ENCODE measurements at regions not wholly inside any gene's neighbourhood (a gene's known extent, or its start where the extent isn't known, plus 50 kb on each side); places are given as distances from the start of the nearest gene placed in this dataset.

DNA sequence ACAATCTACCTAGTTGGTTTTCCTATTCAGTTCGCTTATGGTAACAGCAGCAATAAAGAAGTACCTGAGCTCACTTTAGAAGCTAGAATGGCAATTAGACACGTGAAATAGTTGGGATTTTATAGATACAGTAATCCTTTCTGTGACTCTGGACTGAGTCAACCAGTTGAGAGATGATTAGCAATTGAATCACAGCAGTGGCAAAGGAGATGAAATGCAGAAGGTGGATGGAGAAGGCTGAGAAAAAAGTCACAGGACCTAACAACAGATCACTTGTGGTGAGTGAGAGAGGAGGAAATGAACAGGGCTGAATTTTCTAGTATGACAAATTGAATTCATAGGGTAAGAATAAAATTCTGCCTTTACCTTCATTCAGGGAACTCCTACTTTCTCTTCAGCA, 197.1 kb upstream of the MAGEB18 start (continued):
- TF ChIP-seq, protein P1, sequence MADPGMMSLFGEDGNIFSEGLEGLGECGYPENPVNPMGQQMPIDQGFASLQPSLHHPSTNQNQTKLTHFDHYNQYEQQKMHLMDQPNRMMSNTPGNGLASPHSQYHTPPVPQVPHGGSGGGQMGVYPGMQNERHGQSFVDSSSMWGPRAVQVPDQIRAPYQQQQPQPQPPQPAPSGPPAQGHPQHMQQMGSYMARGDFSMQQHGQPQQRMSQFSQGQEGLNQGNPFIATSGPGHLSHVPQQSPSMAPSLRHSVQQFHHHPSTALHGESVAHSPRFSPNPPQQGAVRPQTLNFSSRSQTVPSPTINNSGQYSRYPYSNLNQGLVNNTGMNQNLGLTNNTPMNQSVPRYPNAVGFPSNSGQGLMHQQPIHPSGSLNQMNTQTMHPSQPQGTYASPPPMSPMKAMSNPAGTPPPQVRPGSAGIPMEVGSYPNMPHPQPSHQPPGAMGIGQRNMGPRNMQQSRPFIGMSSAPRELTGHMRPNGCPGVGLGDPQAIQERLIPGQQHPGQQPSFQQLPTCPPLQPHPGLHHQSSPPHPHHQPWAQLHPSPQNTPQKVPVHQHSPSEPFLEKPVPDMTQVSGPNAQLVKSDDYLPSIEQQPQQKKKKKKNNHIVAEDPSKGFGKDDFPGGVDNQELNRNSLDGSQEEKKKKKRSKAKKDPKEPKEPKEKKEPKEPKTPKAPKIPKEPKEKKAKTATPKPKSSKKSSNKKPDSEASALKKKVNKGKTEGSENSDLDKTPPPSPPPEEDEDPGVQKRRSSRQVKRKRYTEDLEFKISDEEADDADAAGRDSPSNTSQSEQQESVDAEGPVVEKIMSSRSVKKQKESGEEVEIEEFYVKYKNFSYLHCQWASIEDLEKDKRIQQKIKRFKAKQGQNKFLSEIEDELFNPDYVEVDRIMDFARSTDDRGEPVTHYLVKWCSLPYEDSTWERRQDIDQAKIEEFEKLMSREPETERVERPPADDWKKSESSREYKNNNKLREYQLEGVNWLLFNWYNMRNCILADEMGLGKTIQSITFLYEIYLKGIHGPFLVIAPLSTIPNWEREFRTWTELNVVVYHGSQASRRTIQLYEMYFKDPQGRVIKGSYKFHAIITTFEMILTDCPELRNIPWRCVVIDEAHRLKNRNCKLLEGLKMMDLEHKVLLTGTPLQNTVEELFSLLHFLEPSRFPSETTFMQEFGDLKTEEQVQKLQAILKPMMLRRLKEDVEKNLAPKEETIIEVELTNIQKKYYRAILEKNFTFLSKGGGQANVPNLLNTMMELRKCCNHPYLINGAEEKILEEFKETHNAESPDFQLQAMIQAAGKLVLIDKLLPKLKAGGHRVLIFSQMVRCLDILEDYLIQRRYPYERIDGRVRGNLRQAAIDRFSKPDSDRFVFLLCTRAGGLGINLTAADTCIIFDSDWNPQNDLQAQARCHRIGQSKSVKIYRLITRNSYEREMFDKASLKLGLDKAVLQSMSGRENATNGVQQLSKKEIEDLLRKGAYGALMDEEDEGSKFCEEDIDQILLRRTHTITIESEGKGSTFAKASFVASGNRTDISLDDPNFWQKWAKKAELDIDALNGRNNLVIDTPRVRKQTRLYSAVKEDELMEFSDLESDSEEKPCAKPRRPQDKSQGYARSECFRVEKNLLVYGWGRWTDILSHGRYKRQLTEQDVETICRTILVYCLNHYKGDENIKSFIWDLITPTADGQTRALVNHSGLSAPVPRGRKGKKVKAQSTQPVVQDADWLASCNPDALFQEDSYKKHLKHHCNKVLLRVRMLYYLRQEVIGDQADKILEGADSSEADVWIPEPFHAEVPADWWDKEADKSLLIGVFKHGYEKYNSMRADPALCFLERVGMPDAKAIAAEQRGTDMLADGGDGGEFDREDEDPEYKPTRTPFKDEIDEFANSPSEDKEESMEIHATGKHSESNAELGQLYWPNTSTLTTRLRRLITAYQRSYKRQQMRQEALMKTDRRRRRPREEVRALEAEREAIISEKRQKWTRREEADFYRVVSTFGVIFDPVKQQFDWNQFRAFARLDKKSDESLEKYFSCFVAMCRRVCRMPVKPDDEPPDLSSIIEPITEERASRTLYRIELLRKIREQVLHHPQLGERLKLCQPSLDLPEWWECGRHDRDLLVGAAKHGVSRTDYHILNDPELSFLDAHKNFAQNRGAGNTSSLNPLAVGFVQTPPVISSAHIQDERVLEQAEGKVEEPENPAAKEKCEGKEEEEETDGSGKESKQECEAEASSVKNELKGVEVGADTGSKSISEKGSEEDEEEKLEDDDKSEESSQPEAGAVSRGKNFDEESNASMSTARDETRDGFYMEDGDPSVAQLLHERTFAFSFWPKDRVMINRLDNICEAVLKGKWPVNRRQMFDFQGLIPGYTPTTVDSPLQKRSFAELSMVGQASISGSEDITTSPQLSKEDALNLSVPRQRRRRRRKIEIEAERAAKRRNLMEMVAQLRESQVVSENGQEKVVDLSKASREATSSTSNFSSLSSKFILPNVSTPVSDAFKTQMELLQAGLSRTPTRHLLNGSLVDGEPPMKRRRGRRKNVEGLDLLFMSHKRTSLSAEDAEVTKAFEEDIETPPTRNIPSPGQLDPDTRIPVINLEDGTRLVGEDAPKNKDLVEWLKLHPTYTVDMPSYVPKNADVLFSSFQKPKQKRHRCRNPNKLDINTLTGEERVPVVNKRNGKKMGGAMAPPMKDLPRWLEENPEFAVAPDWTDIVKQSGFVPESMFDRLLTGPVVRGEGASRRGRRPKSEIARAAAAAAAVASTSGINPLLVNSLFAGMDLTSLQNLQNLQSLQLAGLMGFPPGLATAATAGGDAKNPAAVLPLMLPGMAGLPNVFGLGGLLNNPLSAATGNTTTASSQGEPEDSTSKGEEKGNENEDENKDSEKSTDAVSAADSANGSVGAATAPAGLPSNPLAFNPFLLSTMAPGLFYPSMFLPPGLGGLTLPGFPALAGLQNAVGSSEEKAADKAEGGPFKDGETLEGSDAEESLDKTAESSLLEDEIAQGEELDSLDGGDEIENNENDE (IDR thresholded peaks at IDR 0.05; ENCODE audit: insufficient replicate concordance, low read length), result no peak
- TF ChIP-seq CHD2 (IDR thresholded peaks at IDR 0.05; ENCODE audit: low read length) (no peak), MAFK (IDR thresholded peaks at IDR 0.05; ENCODE audit: low read depth, low read length) (no peak), TAF1 (IDR thresholded peaks at IDR 0.05; ENCODE audit: low read depth, low read length) (no peak)
